Activated T-cell treated with anti-CD3 and anti-CD28 coated beads for 4 hours (primary cell): ENCODE measurements at regions not wholly inside any gene's neighbourhood (a gene's known extent, or its start where the extent isn't known, plus 50 kb on each side); places are given as distances from the start of the nearest gene placed in this dataset.

Source experiments
- DNase-seq: peaks from one replicate; pipeline ENCODE4 v3.0.0-alpha.2; 2020

DNA sequence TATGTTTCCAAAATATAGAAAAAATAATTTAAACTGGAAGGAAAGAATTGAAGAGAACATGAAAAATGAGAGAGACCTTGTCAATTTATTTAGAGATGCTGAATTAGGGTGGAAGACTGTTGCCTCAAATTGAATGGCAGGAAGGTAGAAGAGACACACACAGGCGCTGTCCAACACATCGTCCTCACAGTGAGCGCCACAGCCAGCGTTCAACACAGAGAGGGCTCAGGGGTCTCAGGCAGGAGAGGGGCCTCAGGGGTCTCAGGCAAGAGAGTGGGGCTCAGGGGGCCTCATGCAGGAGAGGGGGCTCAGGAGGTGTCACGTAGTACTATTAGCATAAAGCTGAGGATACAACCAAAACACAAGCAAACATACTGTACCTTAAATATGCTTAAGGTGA lies 65.7 kb downstream of the TMEM18 start:
- DNase-seq: no peak

DNA sequence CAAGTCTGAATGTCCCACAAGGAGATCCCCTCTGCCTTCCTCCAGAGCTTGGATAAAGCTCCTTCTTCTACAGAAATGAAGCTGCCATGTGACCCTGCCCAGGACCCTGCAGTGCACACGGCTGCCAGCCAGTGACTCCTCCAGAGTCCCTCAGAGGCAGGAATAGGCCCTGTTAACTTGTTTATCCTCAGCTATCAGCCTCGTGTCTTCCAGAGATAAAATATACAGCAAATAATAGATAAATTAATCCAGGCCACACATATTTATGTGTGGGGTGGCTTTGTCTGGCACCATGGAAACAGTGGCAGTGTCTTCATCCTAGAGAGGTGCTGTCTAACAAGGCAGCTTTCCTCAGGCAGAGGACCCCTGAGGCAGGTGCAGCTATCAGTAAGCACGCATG lies 66.7 kb downstream of the TMEM18 start:
- DNase-seq: no peak

GRCh38 chr2:609881-610280 lies 67.3 kb downstream of the TMEM18 start:
- DNase-seq: no peak

DNA sequence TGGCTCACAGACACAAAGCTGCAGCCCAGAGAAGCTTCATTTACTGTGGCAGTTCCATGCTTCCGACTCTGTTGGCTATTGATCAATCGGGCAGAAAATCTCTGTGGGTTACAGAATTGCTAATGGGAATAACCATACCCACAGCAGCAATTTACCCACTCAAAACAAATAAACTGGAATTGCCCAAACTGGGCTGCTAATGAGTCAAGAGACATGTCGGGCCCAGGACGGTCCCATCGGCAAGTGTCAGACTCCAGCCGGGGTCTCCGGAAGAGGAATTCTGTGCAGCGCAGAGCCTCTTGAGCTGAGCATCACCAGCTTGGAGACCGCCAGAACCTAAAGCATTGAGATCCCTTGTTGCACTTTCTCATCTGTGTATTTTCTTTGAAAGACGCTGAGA lies 67.8 kb downstream of the TMEM18 start:
- no peak for DNase-seq

GRCh38 chr2:608711-609110 lies 68.5 kb downstream of the TMEM18 start:
- DNase-seq: no peak

DNA sequence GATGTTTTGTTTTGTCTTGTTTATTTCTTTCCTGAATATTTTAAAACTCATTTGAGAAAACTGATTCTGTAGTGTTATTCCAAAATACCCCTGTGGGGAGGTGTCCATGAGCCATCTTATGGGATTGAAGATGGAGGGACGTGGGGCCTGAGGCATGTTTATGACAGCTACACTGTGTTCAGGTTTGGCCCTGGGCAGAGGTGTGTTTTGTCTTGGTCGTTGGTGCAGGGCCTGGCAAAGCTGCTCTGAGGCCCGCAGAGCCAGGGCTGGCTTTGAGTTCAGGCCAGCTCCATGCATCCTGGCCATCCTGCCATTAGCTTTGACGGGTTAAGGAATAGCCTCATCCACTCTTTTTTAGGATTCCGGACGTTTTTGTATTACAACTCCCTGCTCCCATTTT lies 68.9 kb downstream of the TMEM18 start:
- no peak for DNase-seq

DNA sequence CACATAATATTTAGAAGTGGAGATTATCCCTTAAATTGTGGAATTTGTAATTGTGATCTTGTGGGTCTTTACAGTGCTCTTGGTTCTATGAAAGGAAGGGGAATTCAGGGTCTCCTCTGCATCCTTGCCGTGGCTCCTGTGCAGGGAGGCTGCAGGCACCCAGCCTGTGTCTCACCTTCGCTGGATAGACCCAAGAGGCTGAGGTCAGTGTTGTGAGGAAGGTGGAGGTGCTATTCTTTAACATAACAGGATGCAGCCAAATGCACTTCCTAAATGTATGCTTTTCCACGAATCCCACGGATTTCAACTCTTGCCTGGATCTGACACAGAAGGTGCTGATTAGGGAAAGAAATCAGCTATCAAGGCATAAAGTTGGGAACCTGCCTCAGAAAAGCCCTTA lies 69.5 kb downstream of the TMEM18 start:
- no peak for DNase-seq

GRCh38 chr2:607172-607571 lies 70.0 kb downstream of the TMEM18 start:
- no peak for DNase-seq

GRCh38 chr2:605674-606608 lies 71.3 kb downstream of the TMEM18 start:
- no peak for DNase-seq

- DNase-seq: no peak
Observed at GRCh38 chr2:604854-605524, 72.2 kb downstream of the TMEM18 start.

GRCh38 chr2:604385-604784 lies 72.8 kb downstream of the TMEM18 start:
- no peak for DNase-seq

GRCh38 chr2:603869-604268 lies 73.3 kb downstream of the TMEM18 start:
- no peak for DNase-seq

DNA sequence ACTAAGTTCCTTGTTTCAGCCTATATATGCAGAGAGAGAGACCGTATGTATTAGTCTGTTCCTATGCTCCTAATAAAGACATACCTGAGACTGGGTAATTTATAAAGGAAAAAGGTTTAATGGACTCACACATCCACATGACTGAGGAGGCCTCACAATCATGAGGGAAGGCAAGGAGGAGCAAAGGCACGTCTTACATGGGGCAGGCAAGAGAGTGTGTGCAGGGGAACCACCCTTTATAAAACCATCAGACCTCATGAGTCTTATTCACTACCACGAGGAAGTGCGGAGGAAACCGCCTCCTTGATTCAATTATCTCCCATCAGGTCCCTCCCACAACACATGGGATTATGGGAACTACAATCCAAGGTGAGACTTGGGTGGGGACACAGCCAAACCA lies 73.8 kb downstream of the TMEM18 start:
- DNase-seq: no peak

GRCh38 chr2:602571-603359 lies 74.4 kb downstream of the TMEM18 start:
- DNase-seq: no peak

DNA sequence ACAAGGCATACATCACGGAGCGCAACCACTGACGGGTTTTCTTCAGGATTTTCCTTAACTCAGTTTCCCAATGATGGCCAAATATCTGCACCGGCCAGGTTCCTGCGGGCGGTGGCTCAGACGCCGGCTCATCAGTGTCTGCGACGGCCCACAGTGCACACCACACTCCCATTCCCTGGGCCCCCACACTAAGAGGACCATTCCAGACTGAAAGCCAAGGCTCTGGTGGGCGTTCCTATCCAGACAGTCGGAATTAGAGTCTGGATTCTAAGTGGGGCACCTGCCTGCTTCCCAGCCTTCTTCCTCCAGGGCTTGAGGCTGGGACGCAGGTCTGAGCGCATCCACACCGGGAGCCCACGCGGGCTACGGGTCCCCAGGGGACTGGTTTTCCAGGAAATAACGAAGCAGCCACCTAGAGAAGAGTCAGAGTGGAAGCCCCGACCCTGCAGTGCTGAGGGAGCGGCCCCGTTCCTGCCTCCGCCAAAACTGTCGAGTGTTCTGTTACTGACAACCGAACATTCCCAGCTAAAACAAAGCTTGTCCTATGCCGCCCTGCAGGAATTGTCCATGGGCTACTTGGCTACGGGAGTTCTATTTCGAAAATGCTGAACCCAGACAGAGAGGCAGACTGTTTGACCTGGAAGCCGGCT lies 75.3 kb downstream of the TMEM18 start:
- no peak for DNase-seq

- no peak for DNase-seq
Observed at GRCh38 chr2:601387-601698, 75.9 kb downstream of the TMEM18 start.

- no peak for DNase-seq
Observed at GRCh38 chr2:600542-601386, 76.4 kb downstream of the TMEM18 start.

GRCh38 chr2:599601-600000 lies 77.6 kb downstream of the TMEM18 start:
- no peak for DNase-seq

GRCh38 chr2:598058-598802 lies 79.0 kb downstream of the TMEM18 start:
- no peak for DNase-seq

DNA sequence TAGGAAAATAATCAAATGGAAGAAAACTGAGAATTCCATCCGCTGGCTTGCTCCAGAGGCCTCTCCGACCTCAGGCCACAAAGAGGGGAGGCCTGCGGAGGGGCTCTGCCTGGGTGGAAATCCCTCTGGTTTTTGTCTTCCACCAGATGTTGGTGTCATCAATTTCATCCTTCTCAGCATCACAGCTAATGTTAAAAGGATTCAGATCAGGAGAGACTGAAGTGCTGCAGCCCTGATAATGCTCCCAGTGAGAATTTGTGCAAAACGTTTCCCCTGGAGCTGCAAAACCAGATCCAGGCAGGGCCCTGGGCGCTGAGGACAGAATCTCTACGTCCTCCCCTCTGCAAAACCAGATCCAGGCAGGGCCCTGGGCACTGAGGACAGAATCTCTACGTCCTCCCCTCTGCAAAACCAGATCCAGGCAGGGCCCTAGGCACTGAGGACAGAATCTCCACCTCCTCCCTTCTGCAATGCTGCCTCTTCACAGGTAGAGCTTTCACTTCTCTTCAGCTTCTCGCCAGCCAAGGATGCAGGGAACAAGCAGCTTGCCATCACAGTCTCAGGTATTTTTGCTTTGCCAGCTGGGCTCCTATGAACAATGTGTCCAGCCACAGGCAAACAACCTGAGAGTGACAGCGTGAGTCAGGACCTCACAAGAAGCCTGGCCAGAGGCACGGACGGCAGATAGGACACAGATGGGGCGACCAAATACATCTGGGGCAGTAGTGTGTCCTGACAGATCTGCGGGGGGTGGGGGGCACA lies 81.2 kb downstream of the TMEM18 start:
- no peak for DNase-seq
